SU-DHL-6 (cell line): ENCODE measurements at regions not wholly inside any gene's neighbourhood (a gene's known extent, or its start where the extent isn't known, plus 50 kb on each side); places are given as distances from the start of the nearest gene placed in this dataset.

Experiments used
- EZH2phosphoT487 ChIP-seq: fragments of 200-600 bp; sonication (generic), shearing (Covaris generic); conservative IDR thresholded peaks from 2 replicates; pipeline ENCODE4 v1.6.1; 2018; ENCODE audit warnings: mild to moderate bottlenecking, antibody characterized with exemption, low read length, moderate library complexity, mixed read lengths
- TF ChIP-seq, protein P1 (sequence below): fragments of 200-600 bp; sonication (generic); IDR thresholded peaks from one replicate; pipeline ENCODE4 v1.5.1; 2017; ENCODE audit warnings: antibody characterized with exemption, mild to moderate bottlenecking, low read length, moderate library complexity; ENCODE audit not compliant: insufficient read depth, poor library complexity, severe bottlenecking

DNA sequence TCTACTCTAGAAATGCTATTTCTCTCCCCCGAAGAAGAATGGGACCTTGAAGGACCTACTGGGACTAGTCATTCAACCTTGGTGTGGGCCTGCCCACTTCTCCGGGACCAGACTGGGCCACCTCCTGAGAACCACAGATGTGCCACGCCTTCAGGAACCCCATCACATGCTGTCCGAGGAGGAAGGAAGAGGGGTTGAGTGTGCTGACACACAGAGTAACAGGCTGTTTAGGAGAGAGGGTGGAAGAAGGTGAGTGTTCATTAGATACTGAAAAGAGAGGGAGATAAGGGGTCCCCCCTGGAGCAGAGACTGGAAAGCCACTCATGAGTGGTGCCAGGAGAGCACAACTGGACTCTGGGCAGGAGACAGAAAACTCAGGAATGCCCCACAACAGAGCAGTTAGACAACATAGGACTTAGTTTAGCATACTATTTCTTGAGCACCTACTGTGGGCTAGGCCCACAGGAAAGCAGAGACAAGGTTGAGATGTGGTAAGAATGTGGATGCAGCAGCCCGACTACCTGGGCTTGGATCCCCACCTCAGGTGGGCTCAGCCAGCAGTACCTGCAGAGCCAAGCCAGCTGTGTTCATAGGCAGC is 286.4 kb upstream of the NCKAP5 start:
- TF ChIP-seq, protein P1, sequence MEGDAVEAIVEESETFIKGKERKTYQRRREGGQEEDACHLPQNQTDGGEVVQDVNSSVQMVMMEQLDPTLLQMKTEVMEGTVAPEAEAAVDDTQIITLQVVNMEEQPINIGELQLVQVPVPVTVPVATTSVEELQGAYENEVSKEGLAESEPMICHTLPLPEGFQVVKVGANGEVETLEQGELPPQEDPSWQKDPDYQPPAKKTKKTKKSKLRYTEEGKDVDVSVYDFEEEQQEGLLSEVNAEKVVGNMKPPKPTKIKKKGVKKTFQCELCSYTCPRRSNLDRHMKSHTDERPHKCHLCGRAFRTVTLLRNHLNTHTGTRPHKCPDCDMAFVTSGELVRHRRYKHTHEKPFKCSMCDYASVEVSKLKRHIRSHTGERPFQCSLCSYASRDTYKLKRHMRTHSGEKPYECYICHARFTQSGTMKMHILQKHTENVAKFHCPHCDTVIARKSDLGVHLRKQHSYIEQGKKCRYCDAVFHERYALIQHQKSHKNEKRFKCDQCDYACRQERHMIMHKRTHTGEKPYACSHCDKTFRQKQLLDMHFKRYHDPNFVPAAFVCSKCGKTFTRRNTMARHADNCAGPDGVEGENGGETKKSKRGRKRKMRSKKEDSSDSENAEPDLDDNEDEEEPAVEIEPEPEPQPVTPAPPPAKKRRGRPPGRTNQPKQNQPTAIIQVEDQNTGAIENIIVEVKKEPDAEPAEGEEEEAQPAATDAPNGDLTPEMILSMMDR, result no peak
- no peak for TF ChIP-seq EZH2phosphoT487
